Ovary (tissue), 3 donors: ENCODE measurements at regions not wholly inside any gene's neighbourhood (a gene's known extent, or its start where the extent isn't known, plus 50 kb on each side); places are given as distances from the start of the nearest gene placed in this dataset.

Experiments used
- EP300 ChIP-seq: sonication (generic); formaldehyde crosslinking; IDR thresholded peaks from one replicate; pipeline ENCODE4 v1.6.1; 2017; ENCODE audit warnings: antibody characterized with exemption
- POLR2A ChIP-seq: fragments of 450-650 bp; IDR thresholded peaks from one replicate; pipeline ENCODE4 v1.6.1; 2017; ENCODE audit warnings: antibody characterized with exemption, mild to moderate bottlenecking, moderate library complexity
- TF ChIP-seq, protein P1 (sequence below), 3 donors: fragments of 450-650 bp in 2 of 3; fragments of 200-600 bp in 1 of 3; IDR thresholded peaks; one replicate each; pipeline versions ENCODE4 v1.5.1 to v1.8.0; 2016 to 2022; ENCODE audit warnings: antibody characterized with exemption in 3 of 3, mild to moderate bottlenecking in 1 of 3
- donor health status: DM: no; HTN: no; CAD: no.

DNA sequence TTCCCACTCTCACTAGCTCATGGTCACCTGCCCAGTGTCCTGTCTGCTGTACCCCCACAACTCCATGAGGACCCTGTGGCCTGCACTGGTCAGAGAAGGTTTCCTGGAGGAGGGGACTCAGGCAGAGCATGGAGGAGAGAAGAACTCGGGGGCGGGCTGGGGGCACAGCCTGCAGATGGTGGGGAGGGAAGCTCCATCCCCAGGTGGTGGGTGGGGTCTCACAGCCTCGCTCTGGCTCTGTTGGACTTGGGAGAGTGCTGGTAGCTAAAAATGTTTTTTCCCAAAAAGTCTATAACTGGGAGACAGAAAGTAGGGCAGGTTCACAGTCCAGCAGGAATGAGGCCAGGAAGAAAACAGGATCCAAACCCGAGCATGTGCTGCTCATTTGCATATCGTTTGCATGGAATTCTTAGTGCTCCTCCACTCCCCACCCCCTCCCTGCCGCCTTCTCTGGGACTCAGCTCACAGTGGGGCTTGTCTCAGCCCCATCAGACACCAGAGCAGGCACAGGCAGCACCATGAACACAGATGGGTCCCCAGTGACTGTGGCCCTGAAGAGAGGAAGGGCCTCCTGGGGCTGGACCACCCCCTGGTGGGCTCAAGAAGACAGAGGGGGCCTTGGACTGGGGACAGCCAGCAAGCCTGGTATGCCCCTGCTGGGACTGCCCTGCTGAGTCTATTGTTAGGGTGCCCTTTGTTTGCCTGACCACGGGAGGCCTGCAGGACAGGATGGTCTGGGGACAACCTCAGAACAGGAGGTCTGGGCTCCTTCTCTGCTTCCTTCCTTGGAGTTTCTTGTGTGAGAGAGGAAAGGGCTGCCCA is 67.0 kb upstream of the SFSWAP start:
- TF ChIP-seq POLR2A (no peak), EP300 (no peak)
- TF ChIP-seq, protein P1, sequence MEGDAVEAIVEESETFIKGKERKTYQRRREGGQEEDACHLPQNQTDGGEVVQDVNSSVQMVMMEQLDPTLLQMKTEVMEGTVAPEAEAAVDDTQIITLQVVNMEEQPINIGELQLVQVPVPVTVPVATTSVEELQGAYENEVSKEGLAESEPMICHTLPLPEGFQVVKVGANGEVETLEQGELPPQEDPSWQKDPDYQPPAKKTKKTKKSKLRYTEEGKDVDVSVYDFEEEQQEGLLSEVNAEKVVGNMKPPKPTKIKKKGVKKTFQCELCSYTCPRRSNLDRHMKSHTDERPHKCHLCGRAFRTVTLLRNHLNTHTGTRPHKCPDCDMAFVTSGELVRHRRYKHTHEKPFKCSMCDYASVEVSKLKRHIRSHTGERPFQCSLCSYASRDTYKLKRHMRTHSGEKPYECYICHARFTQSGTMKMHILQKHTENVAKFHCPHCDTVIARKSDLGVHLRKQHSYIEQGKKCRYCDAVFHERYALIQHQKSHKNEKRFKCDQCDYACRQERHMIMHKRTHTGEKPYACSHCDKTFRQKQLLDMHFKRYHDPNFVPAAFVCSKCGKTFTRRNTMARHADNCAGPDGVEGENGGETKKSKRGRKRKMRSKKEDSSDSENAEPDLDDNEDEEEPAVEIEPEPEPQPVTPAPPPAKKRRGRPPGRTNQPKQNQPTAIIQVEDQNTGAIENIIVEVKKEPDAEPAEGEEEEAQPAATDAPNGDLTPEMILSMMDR (IDR thresholded peaks at IDR 0.05), result no peak
